Endodermal cell (in vitro differentiated cells): ENCODE measurements at regions not wholly inside any gene's neighbourhood (a gene's known extent, or its start where the extent isn't known, plus 50 kb on each side); places are given as distances from the start of the nearest gene placed in this dataset.

ENCODE experiments used
- DNase-seq: peaks from one replicate; pipeline ENCODE4 v3.0.0-alpha.2; 2017
- H3K27ac ChIP-seq: 2 replicates; pipeline ENCODE4 v1.5.1; 2013; ENCODE audit warnings: mild to moderate bottlenecking, low read depth, low read length, moderate library complexity
- H3K27me3 ChIP-seq: 2 replicates; pipeline ENCODE4 v1.6.1; 2013; ENCODE audit warnings: mild to moderate bottlenecking, low read length, moderate library complexity; ENCODE audit not compliant: insufficient read depth, control insufficient read depth, poor library complexity, severe bottlenecking
- H3K36me3 ChIP-seq: 2 replicates; pipeline ENCODE4 v1.7.0; 2013; ENCODE audit warnings: mild to moderate bottlenecking, low read length, moderate library complexity; ENCODE audit not compliant: control insufficient read depth, insufficient read depth
- H3K4me1 ChIP-seq: one replicate; pipeline ENCODE4 v1.7.0; 2013; ENCODE audit warnings: low read length; ENCODE audit not compliant: control insufficient read depth, insufficient read depth
- H3K4me3 ChIP-seq: 2 replicates; pipeline ENCODE4 v1.5.1; 2013; ENCODE audit warnings: mild to moderate bottlenecking, low read length, moderate library complexity
- H3K9ac ChIP-seq: 2 replicates; pipeline ENCODE4 v1.6.1; 2013; ENCODE audit warnings: mild to moderate bottlenecking, low read length, moderate library complexity; ENCODE audit not compliant: poor library complexity, severe bottlenecking; ENCODE audit errors: extremely low read depth
- H3K9me3 ChIP-seq: 2 replicates; pipeline ENCODE4 v1.6.1; 2013; ENCODE audit warnings: mild to moderate bottlenecking, low read length, moderate library complexity; ENCODE audit not compliant: control insufficient read depth
- H3K27ac Mint-ChIP-seq: 2 replicates; pipeline ENCODE4 v1.8.0; 2020; ENCODE audit warnings: mixed read lengths
- H3K27me3 Mint-ChIP-seq: 2 replicates; pipeline ENCODE4 v1.8.0; 2021; ENCODE audit warnings: mild to moderate bottlenecking, mixed read lengths; ENCODE audit not compliant: insufficient read depth
- H3K36me3 Mint-ChIP-seq: 2 replicates; pipeline ENCODE4 v1.8.0; 2020; ENCODE audit warnings: low read depth, mixed read lengths
- H3K4me1 Mint-ChIP-seq: 2 replicates; pipeline ENCODE4 v1.8.0; 2020; ENCODE audit warnings: mixed read lengths
- H3K4me3 Mint-ChIP-seq: 2 replicates; pipeline ENCODE4 v1.8.0; 2020; ENCODE audit warnings: mild to moderate bottlenecking, moderate library complexity, mixed read lengths
- H3K9me3 Mint-ChIP-seq: 2 replicates; pipeline ENCODE4 v1.8.0; 2020; ENCODE audit warnings: mild to moderate bottlenecking, mixed read lengths
- CTCF ChIP-seq: fragments of 200-600 bp; sonication (generic); conservative IDR thresholded peaks from 2 replicates; pipeline ENCODE4 v1.5.0; 2021; ENCODE audit warnings: antibody characterized with exemption, mild to moderate bottlenecking
- WGBS, 2 experiments: methylation state at CpG; one replicate each; pipeline versions ENCODE4 v1.1.5 to v1.1.7; 2013; ENCODE audit warnings: missing lambda C conversion rate in 2 of 2, mixed read lengths in 1 of 2; ENCODE audit not compliant: insufficient coverage in 1 of 2, insufficient read length in 1 of 2; 5-methylcytosine and 5-hydroxymethylcytosine counted together

- Mint-ChIP-seq H3K9me3 (no peaks in the 10 kb centered on the region), H3K27ac (no peak overlapping the region), H3K27me3 (no peaks in the 10 kb centered on the region), H3K4me1 (no peaks in the 10 kb centered on the region), H3K36me3 (no peaks in the 10 kb centered on the region), H3K4me3 (no peak overlapping the region)
- no peak overlapping the region for H3K4me3 ChIP-seq
- 95 to 100% methylated on average over 1 to 2 of the region's 2 CpGs for WGBS, 2 experiments
- H3K4me1 ChIP-seq: no peaks in the 10 kb centered on the region
- H3K27ac ChIP-seq: no peak overlapping the region
- H3K9me3 ChIP-seq: no peaks in the 10 kb centered on the region
- H3K27me3 ChIP-seq: no peaks in the 10 kb centered on the region
- no peaks in the 10 kb centered on the region for H3K36me3 ChIP-seq
- no peak for TF ChIP-seq CTCF
- DNase-seq: no peak
- no peak overlapping the region for H3K9ac ChIP-seq
These were observed 548.6 kb upstream of the ZEB2 start for GRCh38 chr2:145068509-145068908.

GRCh38 chr2:145067549-145068030 lies 547.7 kb upstream of the ZEB2 start:
- H3K4me1 ChIP-seq: no peaks in the 10 kb centered on the region
- no peak overlapping the region for H3K4me3 ChIP-seq
- WGBS, 2 experiments: 92 to 100% methylated on average over 3 to 6 of the region's 6 CpGs
- H3K27me3 Mint-ChIP-seq: no peaks in the 10 kb centered on the region
- H3K4me1 Mint-ChIP-seq: no peaks in the 10 kb centered on the region
- no peak overlapping the region for H3K9ac ChIP-seq
- H3K27ac Mint-ChIP-seq: no peak overlapping the region
- no peak overlapping the region for H3K4me3 Mint-ChIP-seq
- no peak for TF ChIP-seq CTCF
- no peaks in the 10 kb centered on the region for H3K9me3 Mint-ChIP-seq
- DNase-seq: no peak
- no peaks in the 10 kb centered on the region for H3K27me3 ChIP-seq
- no peaks in the 10 kb centered on the region for H3K9me3 ChIP-seq
- no peak overlapping the region for H3K27ac ChIP-seq
- H3K36me3 Mint-ChIP-seq: no peaks in the 10 kb centered on the region
- no peaks in the 10 kb centered on the region for H3K36me3 ChIP-seq

- Mint-ChIP-seq H3K4me3 (no peak overlapping the region), H3K4me1 (no peaks in the 10 kb centered on the region)
- WGBS, 2 experiments: 67 to 87% methylated on average over 1 to 3 of the region's 3 CpGs
These were observed 547.1 kb upstream of the ZEB2 start for GRCh38 chr2:145066856-145067548.

More at GRCh38 chr2:145066856-145067548, 547.1 kb upstream of the ZEB2 start:
- TF ChIP-seq CTCF: no peak
- Histone ChIP-seq H3K4me1 (no peaks in the 10 kb centered on the region), H3K27ac (no peak overlapping the region), H3K9me3 (no peaks in the 10 kb centered on the region), H3K27me3 (no peaks in the 10 kb centered on the region), H3K4me3 (no peak overlapping the region), H3K9ac (no peak overlapping the region), H3K36me3 (no peaks in the 10 kb centered on the region)
- no peak overlapping the region for H3K27ac Mint-ChIP-seq
- no peak for DNase-seq
- H3K27me3 Mint-ChIP-seq: no peaks in the 10 kb centered on the region
- H3K9me3 Mint-ChIP-seq: no peaks in the 10 kb centered on the region
- H3K36me3 Mint-ChIP-seq: no peaks in the 10 kb centered on the region
